GM10248 (cell line): ENCODE measurements at regions not wholly inside any gene's neighbourhood (a gene's known extent, or its start where the extent isn't known, plus 50 kb on each side); places are given as distances from the start of the nearest gene placed in this dataset.

Experiments used
- CTCF ChIA-PET: fragments of 300-600 bp; sonication (Branson Sonifier 250); formaldehyde crosslinking; extraction: SDS; loops from one replicate; lab custom pipeline; 2021; ENCODE audit warnings: antibody characterized with exemption; lab: Yijun Ruan, JAX
- POLR2A ChIA-PET: fragments of 350-650 bp; sonication (Branson Sonifier 250); formaldehyde crosslinking; extraction: SDS; loops from one replicate; lab custom pipeline; 2020; ENCODE audit warnings: antibody characterized with exemption; lab: Yijun Ruan, JAX
- DNase-seq: peaks from one replicate; pipeline ENCODE4 v3.0.0; 2012; ENCODE audit errors: extremely low spot score
- TF ChIP-seq, protein P1 (sequence below): IDR thresholded peaks from 2 replicates; pipeline ENCODE4 v1.5.1; 2012; ENCODE audit warnings: mild to moderate bottlenecking, low read depth; ENCODE audit errors: extremely low read depth, missing control alignments, control extremely low read depth

DNA sequence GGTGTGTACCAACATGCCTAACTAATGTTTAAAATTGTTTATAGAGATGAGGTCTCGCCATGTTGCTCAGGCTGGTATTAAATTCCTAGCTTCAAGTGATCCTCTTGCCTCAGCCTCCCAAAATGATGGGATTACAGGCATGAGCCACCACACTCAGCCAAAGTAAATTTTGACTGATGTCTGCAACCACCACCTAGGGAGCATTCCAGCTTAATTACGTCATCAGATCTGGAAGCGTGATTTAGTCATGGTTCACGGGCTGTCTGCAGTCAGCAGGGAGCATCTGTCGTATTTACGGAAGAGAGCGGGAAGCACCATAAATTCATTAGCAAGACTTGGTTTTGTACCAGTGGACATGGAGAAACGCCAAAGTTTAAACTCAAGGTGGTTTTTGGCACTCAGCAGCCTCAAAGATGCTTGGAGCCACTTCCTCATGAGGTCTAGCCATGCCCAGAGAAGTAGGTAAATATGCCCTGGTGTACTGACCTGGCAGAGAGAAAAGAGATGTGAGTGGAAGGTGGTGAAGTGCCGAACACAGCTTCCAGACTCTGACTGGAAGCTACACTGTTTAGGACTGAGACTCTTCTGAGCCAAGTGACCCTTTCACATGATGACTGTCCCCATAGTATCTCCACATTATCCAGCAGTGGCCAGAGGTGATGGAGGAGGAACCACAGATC is 60.8 kb upstream of the SLC35F3 start:
- CTCF ChIA-PET, result no interaction called here
- POLR2A ChIA-PET, result no interaction called here

DNA sequence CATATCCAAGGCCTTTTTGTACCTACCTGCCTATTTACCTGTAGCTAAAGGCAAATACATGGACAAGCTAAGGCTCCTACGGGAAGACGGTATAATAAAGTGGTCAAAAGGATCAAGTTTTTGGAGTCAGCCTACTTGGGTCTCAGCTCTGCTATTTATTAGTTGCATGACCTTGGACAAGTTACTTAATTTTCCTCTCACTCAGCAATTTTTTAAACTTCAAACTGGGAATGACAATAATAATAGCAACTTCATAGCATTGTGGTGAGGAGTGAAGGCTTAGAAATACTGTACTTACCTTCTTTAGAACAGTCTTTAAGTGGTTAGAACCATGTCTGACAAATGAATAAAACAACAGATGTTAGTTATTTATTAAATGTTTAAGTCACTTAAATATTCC is 60.2 kb upstream of the SLC35F3 start:
- DNase-seq, result no peak
- TF ChIP-seq, protein P1, sequence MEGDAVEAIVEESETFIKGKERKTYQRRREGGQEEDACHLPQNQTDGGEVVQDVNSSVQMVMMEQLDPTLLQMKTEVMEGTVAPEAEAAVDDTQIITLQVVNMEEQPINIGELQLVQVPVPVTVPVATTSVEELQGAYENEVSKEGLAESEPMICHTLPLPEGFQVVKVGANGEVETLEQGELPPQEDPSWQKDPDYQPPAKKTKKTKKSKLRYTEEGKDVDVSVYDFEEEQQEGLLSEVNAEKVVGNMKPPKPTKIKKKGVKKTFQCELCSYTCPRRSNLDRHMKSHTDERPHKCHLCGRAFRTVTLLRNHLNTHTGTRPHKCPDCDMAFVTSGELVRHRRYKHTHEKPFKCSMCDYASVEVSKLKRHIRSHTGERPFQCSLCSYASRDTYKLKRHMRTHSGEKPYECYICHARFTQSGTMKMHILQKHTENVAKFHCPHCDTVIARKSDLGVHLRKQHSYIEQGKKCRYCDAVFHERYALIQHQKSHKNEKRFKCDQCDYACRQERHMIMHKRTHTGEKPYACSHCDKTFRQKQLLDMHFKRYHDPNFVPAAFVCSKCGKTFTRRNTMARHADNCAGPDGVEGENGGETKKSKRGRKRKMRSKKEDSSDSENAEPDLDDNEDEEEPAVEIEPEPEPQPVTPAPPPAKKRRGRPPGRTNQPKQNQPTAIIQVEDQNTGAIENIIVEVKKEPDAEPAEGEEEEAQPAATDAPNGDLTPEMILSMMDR, result no peak
- ChIA-PET CTCF (no interaction called here), POLR2A (no interaction called here)

More for the DNA sequence above, 60.8 kb upstream of the SLC35F3 start:
- DNase-seq, result no peak
- TF ChIP-seq, protein P1, result no peak

DNA sequence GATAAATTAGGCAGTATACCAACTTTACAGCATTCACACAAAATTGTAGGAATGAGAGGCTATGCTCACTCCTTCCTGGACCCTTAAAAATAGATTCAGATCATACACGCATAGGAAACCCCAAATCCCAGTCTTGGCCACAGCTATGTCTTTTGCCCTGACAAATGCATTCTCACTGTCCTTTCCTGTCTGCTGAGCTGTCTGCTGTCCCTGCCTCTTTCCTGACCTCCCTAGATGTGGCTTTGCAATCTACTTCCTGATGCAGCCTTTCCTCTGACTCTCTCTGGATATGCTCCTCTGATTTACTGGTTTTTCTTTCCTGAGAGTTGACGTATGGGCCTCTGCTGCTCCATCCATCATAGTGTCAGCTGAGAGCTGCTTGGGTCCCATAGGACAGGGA is 59.8 kb upstream of the SLC35F3 start:
- DNase-seq, result no peak
- CTCF ChIA-PET, result no interaction called here
- POLR2A ChIA-PET, result no interaction called here
- TF ChIP-seq, protein P1, result no peak
